GM23338 (cell line): ENCODE measurements at regions not wholly inside any gene's neighbourhood (a gene's known extent, or its start where the extent isn't known, plus 50 kb on each side); places are given as distances from the start of the nearest gene placed in this dataset.

Source experiments
- ATAC-seq: fragments of 200-7000 bp; cut with Tn5 transposase; 3 replicates; pipeline ENCODE4 v1.9.1; 2020
- DNase-seq: peaks from one replicate; pipeline ENCODE4 v3.0.0-alpha.2; 2015; ENCODE audit warnings: low spot score
- H2AFZ ChIP-seq: fragments of 200-600 bp; sonication (generic); 2 replicates; pipeline ENCODE4 v1.8.0; 2016; ENCODE audit warnings: antibody characterized with exemption, mild to moderate bottlenecking, moderate library complexity
- H3F3A ChIP-seq: fragments of 200-600 bp; sonication (generic); replicated peaks from 2 replicates; pipeline ENCODE4 v1.8.0; 2017; ENCODE audit warnings: antibody characterized with exemption, mixed run types, low read depth
- H3K27ac ChIP-seq: fragments of 200-600 bp; sonication (generic); 2 replicates; pipeline ENCODE4 v1.6.1; 2016; ENCODE audit warnings: low read depth
- H3K27me3 ChIP-seq: fragments of 200-600 bp; sonication (generic); 2 replicates; pipeline ENCODE4 v1.8.0; 2016; ENCODE audit warnings: mild to moderate bottlenecking, mixed run types, moderate library complexity; ENCODE audit not compliant: insufficient read depth
- H3K36me3 ChIP-seq: fragments of 200-600 bp; sonication (generic); 2 replicates; pipeline ENCODE4 v1.8.0; 2016; ENCODE audit warnings: mild to moderate bottlenecking; ENCODE audit not compliant: insufficient read depth
- H3K4me1 ChIP-seq: fragments of 200-600 bp; sonication (generic); 2 replicates; pipeline ENCODE4 v1.8.0; 2016; ENCODE audit warnings: mild to moderate bottlenecking, moderate library complexity; ENCODE audit not compliant: insufficient read depth
- H3K4me2 ChIP-seq: fragments of 200-600 bp; sonication (generic); 2 replicates; pipeline ENCODE4 v1.7.1; 2017; ENCODE audit warnings: mixed run types
- H3K4me3 ChIP-seq: fragments of 200-600 bp; sonication (generic); 2 replicates; pipeline ENCODE4 v1.6.1; 2016; ENCODE audit warnings: mixed run types
- H3K79me2 ChIP-seq: fragments of 200-600 bp; sonication (generic); replicated peaks from 2 replicates; pipeline ENCODE4 v1.8.0; 2017; ENCODE audit warnings: mild to moderate bottlenecking; ENCODE audit not compliant: insufficient read depth
- H3K9me2 ChIP-seq: fragments of 200-600 bp; sonication (generic); 2 replicates; pipeline ENCODE4 v1.8.0; 2017; ENCODE audit not compliant: insufficient read depth
- H4K20me1 ChIP-seq: fragments of 200-600 bp; sonication (generic); replicated peaks from 2 replicates; pipeline ENCODE4 v1.8.0; 2017; ENCODE audit warnings: mild to moderate bottlenecking; ENCODE audit not compliant: insufficient read depth
- H3K27ac Mint-ChIP-seq: 2 replicates; pipeline ENCODE4 v1.8.0; 2020; ENCODE audit warnings: inconsistent platforms, mild to moderate bottlenecking, moderate library complexity, mixed read lengths
- H3K27me3 Mint-ChIP-seq: 3 replicates; pipeline ENCODE4 v1.8.0; 2022; ENCODE audit warnings: low read depth, mild to moderate bottlenecking, moderate library complexity, mixed read lengths, inconsistent platforms; ENCODE audit not compliant: insufficient read depth, poor library complexity
- H3K36me3 Mint-ChIP-seq: 3 replicates; pipeline ENCODE4 v1.8.0; 2021; ENCODE audit warnings: low read depth, mild to moderate bottlenecking, inconsistent platforms, moderate library complexity, mixed read lengths
- H3K4me1 Mint-ChIP-seq: 3 replicates; pipeline ENCODE4 v1.8.0; 2020; ENCODE audit warnings: mild to moderate bottlenecking, inconsistent platforms, mixed read lengths
- H3K4me3 Mint-ChIP-seq: 3 replicates; pipeline ENCODE4 v1.8.0; 2021; ENCODE audit warnings: moderate library complexity, mild to moderate bottlenecking, inconsistent platforms, mixed read lengths
- H3K9me3 Mint-ChIP-seq: 3 replicates; pipeline ENCODE4 v1.8.0; 2020; ENCODE audit warnings: moderate library complexity, mild to moderate bottlenecking, inconsistent platforms, mixed read lengths
- CREB1 ChIP-seq: fragments of 250-450 bp; sonication (Bioruptor Pico); IDR thresholded peaks from 2 replicates; pipeline ENCODE4 v1.5.0; 2020; ENCODE audit warnings: low read depth, mild to moderate bottlenecking, moderate library complexity
- CTCF ChIP-seq, 2 experiments: fragments of 200-600 bp in 1 of 2; sonication (generic) in 1 of 2; conservative IDR thresholded peaks; 2 replicates each; pipeline versions ENCODE4 v1.5.1 to v1.6.1; 2016 to 2017; ENCODE audit warnings: antibody characterized with exemption in 2 of 2, low read depth in 2 of 2, mild to moderate bottlenecking in 2 of 2, moderate library complexity in 1 of 2
- ETS1 ChIP-seq: IDR thresholded peaks from 2 replicates; pipeline ENCODE4 v1.6.1; 2016; ENCODE audit warnings: antibody characterized with exemption
- EZH2 ChIP-seq: fragments of 200-600 bp; sonication (generic); IDR thresholded peaks from one replicate; pipeline ENCODE4 v1.8.0; 2017; ENCODE audit warnings: antibody characterized with exemption, mild to moderate bottlenecking, low read depth; ENCODE audit not compliant: unreplicated experiment
- EZH2phosphoT487 ChIP-seq: fragments of 200-600 bp; sonication (generic); IDR thresholded peaks from one replicate; pipeline ENCODE4 v1.8.1; 2018; ENCODE audit warnings: antibody characterized with exemption; ENCODE audit not compliant: unreplicated experiment
- JUNB ChIP-seq: IDR thresholded peaks from one replicate; pipeline ENCODE4 v1.6.1; 2016; ENCODE audit warnings: antibody characterized with exemption; ENCODE audit not compliant: unreplicated experiment
- NANOG ChIP-seq: IDR thresholded peaks from 2 replicates; pipeline ENCODE4 v1.6.1; 2016; ENCODE audit warnings: antibody characterized with exemption, borderline replicate concordance
- POLR2AphosphoS5 ChIP-seq: IDR thresholded peaks from 2 replicates; pipeline ENCODE4 v1.6.1; 2016; ENCODE audit warnings: antibody characterized with exemption, low read depth
- REST ChIP-seq: IDR thresholded peaks from one replicate; pipeline ENCODE4 v1.6.1; 2018; ENCODE audit warnings: antibody characterized with exemption; ENCODE audit not compliant: unreplicated experiment
- STAT1 ChIP-seq: IDR thresholded peaks from one replicate; pipeline ENCODE4 v1.6.1; 2016; ENCODE audit warnings: antibody characterized with exemption; ENCODE audit not compliant: unreplicated experiment
- ZNF114 ChIP-seq: fragments of 250-450 bp; sonication (Bioruptor Pico); IDR thresholded peaks from 2 replicates; pipeline ENCODE4 v1.5.0; 2020; ENCODE audit warnings: mild to moderate bottlenecking, moderate library complexity
- ZNF331 ChIP-seq: fragments of 250-450 bp; sonication (Bioruptor Pico); IDR thresholded peaks from 2 replicates; pipeline ENCODE4 v1.5.0; 2020; ENCODE audit warnings: low read depth, mild to moderate bottlenecking, moderate library complexity
- ZNF462 ChIP-seq: fragments of 250-450 bp; sonication (Bioruptor Pico); IDR thresholded peaks from 2 replicates; pipeline ENCODE4 v1.5.0; 2020; ENCODE audit warnings: mild to moderate bottlenecking, moderate library complexity

GRCh38 chr15:97410897-97411575 is 549.5 kb upstream of the ARRDC4 start:
- DNase-seq (no peak), ATAC-seq (no peak)
- no peaks in the 10 kb centered on the region for H3K27me3 Mint-ChIP-seq
- no peak overlapping the region for H3K27ac Mint-ChIP-seq
- Histone ChIP-seq H3K4me1 (no peaks in the 10 kb centered on the region), H3K27ac (no peak overlapping the region), H2AFZ (no peak overlapping the region), H3K27me3 (no peaks in the 10 kb centered on the region), H3K4me2 (no peak overlapping the region), H3K36me3 (no peaks in the 10 kb centered on the region), H3K79me2 (no peaks in the 10 kb centered on the region), H3K9me2 (no peaks in the 10 kb centered on the region), H4K20me1 (no peaks in the 10 kb centered on the region), H3K4me3 (no peak overlapping the region), H3F3A (no peaks in the 10 kb centered on the region)
- TF ChIP-seq NANOG (no peak), ZNF114 (CRISPR knock-in tag) (no peak), ETS1 (no peak), ZNF462 (CRISPR knock-in tag) (no peak), REST (no peak), CTCF (conservative IDR thresholded peaks at IDR 0.05; ENCODE audit: low read depth in 2 of 2) (no peak), POLR2AphosphoS5 (no peak), CREB1 (CRISPR knock-in tag) (no peak), STAT1 (no peak), EZH2 (no peak), ZNF331 (CRISPR knock-in tag) (no peak), EZH2phosphoT487 (no peak), JUNB (no peak)
- peaks cover 3% of the 10 kb centered on the region; the same call in 1 of the 3 replicates for H3K36me3 Mint-ChIP-seq
- no peak overlapping the region for H3K4me3 Mint-ChIP-seq
- H3K9me3 Mint-ChIP-seq, result peaks cover 1% of the 10 kb centered on the region; the same call in 2 of the 3 replicates
- no peaks in the 10 kb centered on the region for H3K4me1 Mint-ChIP-seq
